GM21723 (cell line): ENCODE measurements at regions not wholly inside any gene's neighbourhood (a gene's known extent, or its start where the extent isn't known, plus 50 kb on each side); places are given as distances from the start of the nearest gene placed in this dataset.
"Not testable (repeated sequence)": the region's sequence is repeated elsewhere in the genome, so short reads cannot be mapped to it uniquely, and the experiment has no call there.

ENCODE experiments used
- ATAC-seq: cut with Tn5 transposase; IDR thresholded peaks from one replicate; pipeline ENCODE4 v1.9.1; 2021; ENCODE audit warnings: mild to moderate bottlenecking, moderate library complexity; ENCODE audit not compliant: unreplicated experiment

GRCh38 chr6:156612361-156612760 lies 164.8 kb upstream of the ARID1B start:
- no peak for ATAC-seq

- no peak for ATAC-seq
These were observed 175.2 kb upstream of the ARID1B start for GRCh38 chr6:156602066-156602385.

GRCh38 chr6:156601152-156602065 lies 175.8 kb upstream of the ARID1B start:
- ATAC-seq, result no peak

GRCh38 chr6:156600678-156601077 lies 176.5 kb upstream of the ARID1B start:
- no peak for ATAC-seq

- ATAC-seq, result no peak
These were observed 177.1 kb upstream of the ARID1B start for GRCh38 chr6:156599978-156600590.

- ATAC-seq, result no peak
These were observed 177.8 kb upstream of the ARID1B start for GRCh38 chr6:156599366-156599765.

- ATAC-seq, result no peak
These were observed 178.4 kb upstream of the ARID1B start for GRCh38 chr6:156598855-156599180.

- ATAC-seq, result no peak
These were observed 178.9 kb upstream of the ARID1B start for GRCh38 chr6:156598071-156598854.

- no peak for ATAC-seq
These were observed 180.1 kb upstream of the ARID1B start for GRCh38 chr6:156597095-156597494.

- no peak for ATAC-seq
These were observed 181.7 kb upstream of the ARID1B start for GRCh38 chr6:156595476-156595875.

- ATAC-seq, result no peak
These were observed 183.3 kb upstream of the ARID1B start for GRCh38 chr6:156593893-156594292.

- no peak for ATAC-seq
These were observed 184.1 kb upstream of the ARID1B start for GRCh38 chr6:156593127-156593526.

- ATAC-seq, result no peak
These were observed 186.7 kb upstream of the ARID1B start for GRCh38 chr6:156590482-156590881.

- no peak for ATAC-seq
These were observed 187.9 kb upstream of the ARID1B start for GRCh38 chr6:156589281-156589680.

GRCh38 chr6:156587751-156588301 lies 189.4 kb upstream of the ARID1B start:
- ATAC-seq, result no peak

GRCh38 chr6:156587071-156587470 lies 190.1 kb upstream of the ARID1B start:
- no peak for ATAC-seq

- no peak for ATAC-seq
These were observed 191.3 kb upstream of the ARID1B start for GRCh38 chr6:156585859-156586258.

- ATAC-seq, result not testable (repeated sequence)
These were observed 193.1 kb upstream of the ARID1B start for GRCh38 chr6:156584121-156584520.

- ATAC-seq, result no peak
These were observed 194.1 kb upstream of the ARID1B start for GRCh38 chr6:156583083-156583482.

GRCh38 chr6:156582509-156582992 lies 194.6 kb upstream of the ARID1B start:
- ATAC-seq, result no peak

GRCh38 chr6:156579564-156579963 lies 197.6 kb upstream of the ARID1B start:
- ATAC-seq, result no peak
